PC-9 (cell line): ENCODE measurements at regions not wholly inside any gene's neighbourhood (a gene's known extent, or its start where the extent isn't known, plus 50 kb on each side); places are given as distances from the start of the nearest gene placed in this dataset.

Source experiments
- BruUV-seq: library from RNA; stranded (reverse); fragments of 400-500 nt; replicated peaks from 2 replicates; lab custom pipeline; 2021; lab: Mats Ljungman, UMichigan
- CTCF ChIA-PET: fragments of 300-600 bp; sonication (Branson Sonifier 250); formaldehyde crosslinking; loops from one replicate; lab custom pipeline; 2022; ENCODE audit warnings: antibody characterized with exemption; lab: Charles Lee
- POLR2A ChIA-PET: fragments of 300-600 bp; sonication (Branson Sonifier 250); formaldehyde crosslinking; loops from one replicate; lab custom pipeline; 2022; ENCODE audit warnings: antibody characterized with exemption; ENCODE audit not compliant: unreplicated experiment; lab: Charles Lee
- DNase-seq, 2 experiments: peaks; one replicate each; pipeline versions ENCODE4 v3.0.0 to v3.0.0-alpha.2; 2015 to 2022; ENCODE audit warnings: mixed read lengths in 1 of 2
- H2AFZ ChIP-seq: fragments of 200-600 bp; sonication (generic); 2 replicates; pipeline ENCODE4 v1.8.1; 2017; ENCODE audit warnings: antibody characterized with exemption
- H3F3A ChIP-seq: fragments of 200-600 bp; sonication (generic); 2 replicates; pipeline ENCODE4 v1.8.1; 2017; ENCODE audit warnings: antibody characterized with exemption, mild to moderate bottlenecking, low read depth; ENCODE audit not compliant: insufficient read depth
- H3K27ac ChIP-seq: fragments of 200-600 bp; sonication (generic); 2 replicates; pipeline ENCODE4 v1.6.1; 2016; ENCODE audit warnings: mixed run types
- H3K27me3 ChIP-seq: fragments of 200-600 bp; sonication (generic); 2 replicates; pipeline ENCODE4 v1.6.1; 2016; ENCODE audit warnings: low read depth, mixed run types; ENCODE audit not compliant: insufficient read depth
- H3K36me3 ChIP-seq: fragments of 200-600 bp; sonication (generic); 2 replicates; pipeline ENCODE4 v1.6.1; 2016; ENCODE audit warnings: low read depth, mixed run types
- H3K4me1 ChIP-seq: fragments of 200-600 bp; sonication (generic); replicated peaks from 2 replicates; pipeline ENCODE4 v1.6.1; 2016; ENCODE audit warnings: mixed run types; ENCODE audit not compliant: insufficient read depth
- H3K4me2 ChIP-seq: fragments of 200-600 bp; sonication (generic); 2 replicates; pipeline ENCODE4 v1.6.1; 2017; ENCODE audit warnings: mixed run types
- H3K4me3 ChIP-seq: fragments of 200-600 bp; sonication (generic); 2 replicates; pipeline ENCODE4 v1.6.1; 2016; ENCODE audit warnings: mixed run types
- H3K79me2 ChIP-seq: fragments of 200-600 bp; sonication (generic); 2 replicates; pipeline ENCODE4 v1.6.1; 2017; ENCODE audit warnings: low read depth, mixed run types
- H3K9me2 ChIP-seq: fragments of 200-600 bp; sonication (generic); 2 replicates; pipeline ENCODE4 v1.8.1; 2017; ENCODE audit warnings: mild to moderate bottlenecking; ENCODE audit not compliant: insufficient read depth
- H3K9me3 ChIP-seq: fragments of 200-600 bp; sonication (generic); 2 replicates; pipeline ENCODE4 v1.8.1; 2016; ENCODE audit warnings: low read depth; ENCODE audit not compliant: insufficient read depth
- H4K20me1 ChIP-seq: fragments of 200-600 bp; sonication (generic); 2 replicates; pipeline ENCODE4 v1.8.1; 2017; ENCODE audit not compliant: insufficient read depth
- CTCF ChIP-seq: fragments of 200-600 bp; sonication (generic); conservative IDR thresholded peaks from 2 replicates; pipeline ENCODE4 v1.6.1; 2017; ENCODE audit warnings: mixed run types, antibody characterized with exemption, mild to moderate bottlenecking, moderate library complexity
- EZH2 ChIP-seq: fragments of 200-600 bp; sonication (generic); IDR thresholded peaks from 2 replicates; pipeline ENCODE4 v1.8.0; 2017; ENCODE audit warnings: antibody characterized with exemption, low read depth
- intact Hi-C: fragments of 100-400 bp; cut with micrococcal nuclease; formaldehyde crosslinking; loops from one replicate; pipeline ENCODE4 v1.10.0; 2022; ENCODE audit not compliant: unreplicated experiment

- intact Hi-C loops: no loop called here
- no peak overlapping the region for H2AFZ ChIP-seq
- no peaks in the 10 kb centered on the region for H3K4me1 ChIP-seq
- H4K20me1 ChIP-seq: no peaks in the 10 kb centered on the region
- H3F3A ChIP-seq: no peaks in the 10 kb centered on the region
- no TSS peak for BruUV-seq
- ChIA-PET CTCF (no interaction called here), POLR2A (no interaction called here)
- TF ChIP-seq CTCF: no peak
- H3K9me2 ChIP-seq: no peaks in the 10 kb centered on the region
- H3K4me3 ChIP-seq: no peak overlapping the region
- no peaks in the 10 kb centered on the region for H3K9me3 ChIP-seq
- H3K27ac ChIP-seq: no peak overlapping the region
- H3K36me3 ChIP-seq: no peaks in the 10 kb centered on the region
- no peak for DNase-seq
- no peaks in the 10 kb centered on the region for H3K27me3 ChIP-seq
- no peak overlapping the region for H3K4me2 ChIP-seq
- H3K79me2 ChIP-seq: no peaks in the 10 kb centered on the region
These were observed 191.3 kb upstream of the MPDZ start for GRCh38 chr9:13470836-13471235.

- Histone ChIP-seq H3K9me2 (no peaks in the 10 kb centered on the region), H3K4me1 (no peaks in the 10 kb centered on the region), H3K9me3 (no peaks in the 10 kb centered on the region), H3K79me2 (no peaks in the 10 kb centered on the region), H4K20me1 (no peaks in the 10 kb centered on the region), H3K4me2 (no peak overlapping the region), H3K27me3 (no peaks in the 10 kb centered on the region), H3K27ac (no peak overlapping the region), H3F3A (no peaks in the 10 kb centered on the region), H2AFZ (no peak overlapping the region), H3K36me3 (no peaks in the 10 kb centered on the region), H3K4me3 (no peak overlapping the region)
- POLR2A ChIA-PET: no interaction called here
- no TSS peak for BruUV-seq
- DNase-seq: no peak
- TF ChIP-seq CTCF (no peak), EZH2 (no peak)
- intact Hi-C loops: no loop called here
- CTCF ChIA-PET: no interaction called here
These were observed 187.7 kb upstream of the MPDZ start for GRCh38 chr9:13467157-13467556.

GRCh38 chr9:13461414-13461991 is 182.0 kb upstream of the MPDZ start:
- ChIA-PET CTCF (no interaction called here), POLR2A (no interaction called here)
- H3K4me1 ChIP-seq: no peaks in the 10 kb centered on the region
- no peaks in the 10 kb centered on the region for H4K20me1 ChIP-seq
- no peaks in the 10 kb centered on the region for H3K36me3 ChIP-seq
- H3K9me3 ChIP-seq: no peaks in the 10 kb centered on the region
- H2AFZ ChIP-seq: no peak overlapping the region
- H3K79me2 ChIP-seq: no peaks in the 10 kb centered on the region
- no peak overlapping the region for H3K27ac ChIP-seq
- TF ChIP-seq CTCF (no peak), EZH2 (no peak)
- H3K9me2 ChIP-seq: no peaks in the 10 kb centered on the region
- no peak overlapping the region for H3K4me2 ChIP-seq
- H3F3A ChIP-seq: no peaks in the 10 kb centered on the region
- DNase-seq: no peak
- no peak overlapping the region for H3K4me3 ChIP-seq
- intact Hi-C loops: no loop called here
- no peaks in the 10 kb centered on the region for H3K27me3 ChIP-seq
- BruUV-seq: no TSS peak
